Hindlimb muscle (tissue), 1 donor: ENCODE measurements at regions not wholly inside any gene's neighbourhood (a gene's known extent, or its start where the extent isn't known, plus 50 kb on each side); places are given as distances from the start of the nearest gene placed in this dataset.
A peak's percentile ranks its signal among the peaks of the same experiment; 100 is the strongest.
"Not testable (repeated sequence)": the region's sequence is repeated elsewhere in the genome, so short reads cannot be mapped to it uniquely, and the experiment has no call there.

Experiments
- DNase-seq: peaks from one replicate; pipeline ENCODE4 v3.0.0-alpha.2; 2013

- no peak for DNase-seq
These were observed 472.2 kb upstream of the DPPA4 start for GRCh38 chr3:109809513-109809912.

- no peak for DNase-seq
These were observed 480.7 kb upstream of the DPPA4 start for GRCh38 chr3:109818081-109818480.

GRCh38 chr3:109819734-109820133 lies 482.4 kb upstream of the DPPA4 start:
- DNase-seq, result no peak

- DNase-seq, result no peak
These were observed 488.8 kb upstream of the DPPA4 start for GRCh38 chr3:109825971-109826810.

- DNase-seq, result no peak
These were observed 494.1 kb upstream of the DPPA4 start for GRCh38 chr3:109831403-109831802.

GRCh38 chr3:109835958-109836357 lies 498.6 kb upstream of the DPPA4 start:
- no peak for DNase-seq

GRCh38 chr3:109851854-109852253 lies 514.5 kb upstream of the DPPA4 start:
- DNase-seq, result no peak

- no peak for DNase-seq
These were observed 514.9 kb upstream of the DPPA4 start for GRCh38 chr3:109852283-109852682.

GRCh38 chr3:109853077-109853731 lies 515.9 kb upstream of the DPPA4 start:
- DNase-seq, result peak; percentile 1

GRCh38 chr3:109863701-109864100 lies 526.4 kb upstream of the DPPA4 start:
- DNase-seq, result no peak

GRCh38 chr3:109864452-109864851 lies 527.1 kb upstream of the DPPA4 start:
- no peak for DNase-seq

GRCh38 chr3:109869586-109869985 lies 532.2 kb upstream of the DPPA4 start:
- no peak for DNase-seq

GRCh38 chr3:109874896-109875708 lies 537.8 kb upstream of the DPPA4 start:
- no peak for DNase-seq

GRCh38 chr3:109877616-109878015 lies 540.3 kb upstream of the DPPA4 start:
- not testable (repeated sequence) for DNase-seq

GRCh38 chr3:109882144-109882543 lies 544.8 kb upstream of the DPPA4 start:
- no peak for DNase-seq

GRCh38 chr3:109887293-109887692 lies 549.9 kb upstream of the DPPA4 start:
- DNase-seq, result no peak

GRCh38 chr3:109888026-109888425 lies 550.7 kb upstream of the DPPA4 start:
- DNase-seq, result no peak

- no peak for DNase-seq
These were observed 560.4 kb upstream of the DPPA4 start for GRCh38 chr3:109897734-109898133.

GRCh38 chr3:109899925-109900324 lies 562.6 kb upstream of the DPPA4 start:
- DNase-seq, result no peak

- DNase-seq, result no peak
These were observed 563.4 kb upstream of the DPPA4 start for GRCh38 chr3:109900783-109901182.

- no peak for DNase-seq
These were observed 565.2 kb upstream of the DPPA4 start for GRCh38 chr3:109902549-109902948.

GRCh38 chr3:109903100-109903499 lies 565.8 kb upstream of the DPPA4 start:
- no peak for DNase-seq

GRCh38 chr3:109910772-109911171 lies 573.4 kb upstream of the DPPA4 start:
- DNase-seq, result no peak
